ENCODE measurements at regions not wholly inside any gene's neighbourhood (a gene's known extent, or its start where the extent isn't known, plus 50 kb on each side); places are given as distances from the start of the nearest gene placed in this dataset.
"Not testable (repeated sequence)": the region's sequence is repeated elsewhere in the genome, so short reads cannot be mapped to it uniquely, and the experiment has no call there.

DNA sequence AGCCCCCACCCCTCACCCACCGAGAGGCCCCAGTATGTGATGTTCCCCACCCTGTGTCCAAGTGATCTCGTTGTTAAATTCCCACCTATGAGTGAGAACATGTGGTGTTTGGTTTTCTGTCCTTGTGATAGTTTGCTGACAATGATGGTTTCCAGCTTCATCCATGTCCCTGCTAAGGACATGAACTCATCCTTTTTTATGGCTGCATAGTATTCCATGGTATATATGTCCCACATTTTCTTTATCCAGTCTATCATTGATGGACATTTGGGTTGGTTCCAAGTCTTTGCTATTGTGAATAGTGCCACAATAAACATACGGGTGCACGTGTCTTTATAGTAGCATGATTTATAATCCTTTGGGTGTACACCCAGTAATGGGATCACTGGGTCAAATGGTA is 79.2 kb downstream of the PXDC1 start:
- CTCF ChIA-PET; H3K4me1 Mint-ChIP-seq (ENCODE audit: low read depth); H3K4me3 Mint-ChIP-seq; POLR2A ChIA-PET; H3K36me3 Mint-ChIP-seq; H3K27ac Mint-ChIP-seq; intact Hi-C loops (cut with micrococcal nuclease); H3K27me3 Mint-ChIP-seq; DNase-seq: not testable (repeated sequence)
- H3K9me3 Mint-ChIP-seq: peaks cover 12% of the 10 kb centered on the region

DNA sequence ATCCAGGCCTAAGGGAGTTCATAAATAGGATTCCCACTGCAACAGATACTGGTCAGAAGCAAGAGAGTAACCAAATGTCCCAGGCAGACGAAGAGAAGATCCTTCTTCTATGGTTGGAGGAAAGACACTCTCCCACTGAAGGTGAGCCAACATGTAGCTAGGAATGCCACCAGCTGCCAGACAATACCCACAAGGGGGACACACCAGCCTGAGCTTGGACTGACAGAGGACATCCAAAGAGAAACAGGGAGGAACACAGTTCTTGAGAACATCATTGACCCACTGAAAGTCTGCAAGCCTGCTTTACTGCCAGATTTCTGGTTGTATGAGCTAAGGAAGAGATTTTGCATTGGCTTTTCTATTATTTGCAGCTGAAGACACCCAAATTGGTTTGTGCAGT is 80.1 kb downstream of the PXDC1 start:
- ChIA-PET CTCF (no interaction called here), POLR2A (no interaction called here)
- no peak for DNase-seq
- peaks cover 7% of the 10 kb centered on the region for H3K27me3 Mint-ChIP-seq
- H3K4me1 Mint-ChIP-seq (ENCODE audit: low read depth): no peaks in the 10 kb centered on the region
- H3K4me3 Mint-ChIP-seq: no peak overlapping the region
- peaks cover 8% of the 10 kb centered on the region for H3K9me3 Mint-ChIP-seq
- intact Hi-C loops (cut with micrococcal nuclease): no loop called here
- H3K36me3 Mint-ChIP-seq: no peaks in the 10 kb centered on the region
- H3K27ac Mint-ChIP-seq: no peak overlapping the region

DNA sequence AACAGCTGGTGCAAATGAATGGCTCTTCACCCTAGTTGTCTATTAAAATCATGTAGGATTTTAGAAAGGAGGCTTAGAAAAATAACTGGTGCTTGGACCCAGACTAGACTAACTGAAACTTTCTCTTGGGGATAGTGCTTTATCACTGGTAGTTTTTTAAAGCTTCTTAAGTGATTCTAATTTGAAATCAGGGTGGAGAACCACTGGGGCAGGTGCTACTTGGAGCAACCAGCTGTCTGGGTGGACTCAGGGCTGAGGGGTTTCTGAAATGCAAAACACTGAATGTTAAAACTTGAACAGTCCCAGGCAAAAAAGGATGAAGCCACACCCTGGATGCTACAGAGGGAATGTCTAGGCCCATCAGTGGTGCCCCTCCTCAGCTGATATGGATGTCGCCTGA is 81.2 kb downstream of the PXDC1 start:
- Mint-ChIP-seq H3K4me3 (no peak overlapping the region), H3K27ac (no peak overlapping the region), H3K27me3 (peaks cover 7% of the 10 kb centered on the region), H3K9me3 (peaks cover 8% of the 10 kb centered on the region), H3K36me3 (no peaks in the 10 kb centered on the region), H3K4me1 (ENCODE audit: low read depth) (no peaks in the 10 kb centered on the region)
- intact Hi-C loops (cut with micrococcal nuclease): no loop called here
- ChIA-PET CTCF (interaction anchor here (1.8 kb wide), 1 partner anchor 62 kb away, joined by 4 read pairs; no protein-coding TSS in a partner anchor), POLR2A (no interaction called here)
- DNase-seq: no peak

DNA sequence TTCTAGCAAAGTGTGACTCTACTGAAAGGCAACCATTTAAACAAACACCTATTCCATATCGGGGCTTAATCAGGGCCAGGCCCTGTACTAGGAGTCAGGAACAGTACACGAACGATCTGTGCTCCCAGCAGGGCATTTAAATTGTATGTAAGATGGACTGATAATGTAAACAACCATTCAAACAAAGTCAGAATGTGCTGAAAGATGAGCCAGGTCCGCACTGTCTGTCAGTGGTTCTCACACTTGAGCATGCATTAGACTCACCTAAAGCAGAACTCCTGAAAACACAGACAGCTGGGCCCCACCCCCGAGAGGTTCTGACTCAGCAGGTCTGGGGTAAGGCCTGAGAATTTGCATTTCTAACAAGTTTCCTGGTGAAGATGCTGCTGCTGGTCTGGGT is 81.6 kb downstream of the PXDC1 start:
- H3K27me3 Mint-ChIP-seq: peaks cover 7% of the 10 kb centered on the region
- no peaks in the 10 kb centered on the region for H3K4me1 Mint-ChIP-seq (ENCODE audit: low read depth)
- CTCF ChIA-PET: interaction anchor here (1.8 kb wide), 1 partner anchor 62 kb away, joined by 4 read pairs; no protein-coding TSS in a partner anchor
- intact Hi-C loops (cut with micrococcal nuclease): no loop called here
- DNase-seq: no peak
- no peak overlapping the region for H3K4me3 Mint-ChIP-seq
- POLR2A ChIA-PET: no interaction called here
- peaks cover 8% of the 10 kb centered on the region for H3K9me3 Mint-ChIP-seq
- no peak overlapping the region for H3K27ac Mint-ChIP-seq
- no peaks in the 10 kb centered on the region for H3K36me3 Mint-ChIP-seq

DNA sequence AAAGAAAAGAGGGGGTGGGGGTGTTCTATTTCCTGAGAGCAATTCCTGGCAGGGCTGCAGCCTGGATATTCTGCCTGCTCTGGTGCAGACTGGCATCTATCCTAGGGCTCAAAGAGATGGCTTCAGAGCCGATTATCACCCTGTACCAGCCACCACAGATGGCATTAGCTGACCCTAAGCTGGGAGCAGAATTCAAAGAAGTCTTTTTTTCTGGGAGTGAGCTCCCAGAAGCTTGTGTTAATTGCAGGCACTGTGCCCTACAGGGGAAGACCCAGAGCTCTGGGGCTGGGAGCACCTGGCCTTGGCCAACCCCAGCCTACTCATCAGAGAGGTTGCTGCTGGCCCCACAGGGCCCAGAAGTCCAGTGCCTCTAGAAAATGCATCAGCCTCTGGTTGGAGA is 85.9 kb downstream of the PXDC1 start:
- Mint-ChIP-seq H3K9me3 (peaks cover 4% of the 10 kb centered on the region), H3K27me3 (peaks cover 2% of the 10 kb centered on the region), H3K4me3 (no peak overlapping the region), H3K27ac (no peak overlapping the region), H3K4me1 (ENCODE audit: low read depth) (no peaks in the 10 kb centered on the region), H3K36me3 (no peaks in the 10 kb centered on the region)
- CTCF ChIA-PET: no interaction called here
- intact Hi-C loops (cut with micrococcal nuclease): no loop called here
- no peak for DNase-seq
- POLR2A ChIA-PET: no interaction called here

DNA sequence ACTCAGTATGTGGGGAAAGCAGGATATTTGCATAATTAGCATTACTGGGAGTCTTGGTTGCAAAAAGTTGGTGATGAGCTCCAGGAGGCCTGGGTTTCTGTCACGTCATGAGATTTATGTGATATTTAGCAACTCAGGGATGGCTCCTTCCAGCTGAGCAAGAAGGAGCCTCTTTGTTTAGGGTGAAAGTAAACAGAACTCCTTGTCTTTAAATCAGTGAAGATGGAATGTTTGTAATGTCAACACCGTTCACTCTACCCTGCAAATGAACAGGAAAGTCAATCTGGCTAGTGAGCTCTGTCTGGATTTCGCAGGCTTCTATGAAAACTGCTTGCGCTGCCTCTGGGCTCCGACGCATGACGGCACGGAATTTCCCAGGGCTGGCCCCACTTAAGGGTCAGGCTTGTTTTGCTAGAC is 86.9 kb downstream of the PXDC1 start:
- no peak overlapping the region for H3K4me3 Mint-ChIP-seq
- CTCF ChIA-PET: no interaction called here
- DNase-seq: no peak
- peaks cover 4% of the 10 kb centered on the region for H3K9me3 Mint-ChIP-seq
- peaks cover 2% of the 10 kb centered on the region for H3K27me3 Mint-ChIP-seq
- no peaks in the 10 kb centered on the region for H3K4me1 Mint-ChIP-seq (ENCODE audit: low read depth)
- intact Hi-C loops (cut with micrococcal nuclease): no loop called here
- no peaks in the 10 kb centered on the region for H3K36me3 Mint-ChIP-seq
- POLR2A ChIA-PET: no interaction called here
- H3K27ac Mint-ChIP-seq: no peak overlapping the region

DNA sequence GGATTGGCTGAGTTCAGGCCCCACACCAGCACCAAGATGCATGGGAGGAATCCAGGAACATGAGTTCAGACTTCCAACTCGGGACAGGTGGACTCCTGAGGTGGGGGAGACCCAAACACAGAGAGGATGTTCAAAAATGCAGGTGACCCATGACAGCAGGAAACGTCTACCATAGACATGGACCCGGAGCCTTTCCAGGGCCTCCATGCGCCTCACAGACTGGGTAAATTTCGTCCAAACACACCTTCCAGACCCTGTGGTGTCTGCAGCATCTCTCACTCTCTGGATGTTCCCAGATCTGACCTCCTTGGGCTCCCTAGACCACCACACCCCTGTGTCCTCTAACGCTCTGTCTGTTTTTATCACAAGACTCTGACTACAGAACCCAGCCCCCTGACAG is 87.7 kb downstream of the PXDC1 start:
- intact Hi-C loops (cut with micrococcal nuclease): no loop called here
- CTCF ChIA-PET: no interaction called here

DNA sequence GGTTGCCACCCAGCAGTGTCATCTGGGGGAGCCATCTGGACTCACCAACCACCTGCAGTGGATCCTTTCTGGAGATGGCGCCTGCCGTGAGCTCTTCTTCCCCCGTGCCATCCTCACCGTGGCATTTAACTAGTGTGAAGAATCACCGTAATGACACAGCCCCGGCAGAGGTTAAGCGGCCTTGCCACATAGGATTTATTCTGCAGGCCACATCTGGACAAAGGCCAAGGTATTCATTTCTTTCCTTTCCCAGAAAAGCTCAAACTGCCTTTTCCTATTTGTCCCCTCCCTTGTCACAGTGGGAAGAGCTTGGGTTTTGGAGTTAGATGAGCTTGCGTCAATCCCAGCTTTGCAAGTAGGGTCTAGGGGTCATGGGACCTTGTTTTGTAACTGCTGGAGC is 88.4 kb downstream of the PXDC1 start:
- ChIA-PET POLR2A (no interaction called here), CTCF (no interaction called here)
- no peaks in the 10 kb centered on the region for H3K36me3 Mint-ChIP-seq
- no peaks in the 10 kb centered on the region for H3K4me1 Mint-ChIP-seq (ENCODE audit: low read depth)
- intact Hi-C loops (cut with micrococcal nuclease): no loop called here
- no peaks in the 10 kb centered on the region for H3K9me3 Mint-ChIP-seq
- no peak overlapping the region for H3K27ac Mint-ChIP-seq
- peaks cover 4% of the 10 kb centered on the region for H3K27me3 Mint-ChIP-seq
- no peak overlapping the region for H3K4me3 Mint-ChIP-seq
- no peak for DNase-seq

More for the DNA sequence above, 87.7 kb downstream of the PXDC1 start:
- peaks cover 2% of the 10 kb centered on the region for H3K27me3 Mint-ChIP-seq
- no peak overlapping the region for H3K27ac Mint-ChIP-seq
- H3K4me3 Mint-ChIP-seq: no peak overlapping the region
- no peaks in the 10 kb centered on the region for H3K9me3 Mint-ChIP-seq
- H3K4me1 Mint-ChIP-seq (ENCODE audit: low read depth): no peaks in the 10 kb centered on the region
- POLR2A ChIA-PET: no interaction called here
- no peak for DNase-seq
- H3K36me3 Mint-ChIP-seq: no peaks in the 10 kb centered on the region

DNA sequence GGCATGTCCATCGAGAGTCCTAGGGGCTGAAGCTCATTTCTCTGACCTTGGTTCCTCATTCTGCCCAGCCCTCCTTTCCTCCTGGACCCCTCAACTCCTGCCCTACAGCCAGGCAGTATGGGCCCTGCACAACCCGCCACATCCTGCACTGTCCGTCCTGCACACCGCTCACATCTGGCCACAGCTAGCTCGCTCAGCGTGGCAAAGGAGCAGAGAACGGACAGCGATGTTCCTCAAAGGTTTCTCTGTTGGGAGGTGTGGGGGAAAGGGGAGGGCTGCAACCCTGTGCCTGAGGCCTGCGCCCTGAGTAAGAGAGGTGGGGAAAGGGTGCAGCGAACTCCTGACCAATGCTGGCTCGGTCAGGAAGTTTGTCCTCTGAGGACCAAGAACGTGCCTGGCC is 90.1 kb downstream of the PXDC1 start:
- CTCF ChIA-PET: no interaction called here
- no peak for DNase-seq
- H3K4me1 Mint-ChIP-seq (ENCODE audit: low read depth): no peaks in the 10 kb centered on the region
- H3K27me3 Mint-ChIP-seq: peaks cover 7% of the 10 kb centered on the region
- H3K36me3 Mint-ChIP-seq: no peaks in the 10 kb centered on the region
- POLR2A ChIA-PET: no interaction called here
- H3K4me3 Mint-ChIP-seq: no peak overlapping the region
- intact Hi-C loops (cut with micrococcal nuclease): no loop called here
- H3K9me3 Mint-ChIP-seq: no peaks in the 10 kb centered on the region
- no peak overlapping the region for H3K27ac Mint-ChIP-seq

DNA sequence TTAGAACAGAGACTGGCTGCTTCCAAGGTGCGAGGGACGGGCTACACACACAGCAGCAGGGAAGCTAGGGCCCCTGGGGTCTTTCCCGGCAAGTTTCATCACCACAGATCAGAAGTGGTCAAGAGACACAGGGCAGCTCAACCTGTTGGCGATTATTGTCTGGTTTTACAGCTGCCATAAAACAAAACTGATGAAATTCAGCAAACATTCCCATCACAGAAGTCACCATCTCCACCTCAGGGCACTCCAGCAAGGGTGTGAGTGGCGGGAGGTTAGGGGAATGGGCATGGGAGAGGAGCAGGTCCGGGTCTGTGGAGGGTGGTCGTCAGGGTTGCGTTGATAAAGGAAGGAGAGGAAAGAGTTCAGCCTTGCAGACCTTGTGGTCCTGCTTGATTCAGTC is 91.0 kb downstream of the PXDC1 start:
- Mint-ChIP-seq H3K36me3 (no peaks in the 10 kb centered on the region), H3K27ac (no peak overlapping the region), H3K4me3 (no peak overlapping the region), H3K27me3 (peaks cover 7% of the 10 kb centered on the region), H3K4me1 (ENCODE audit: low read depth) (no peaks in the 10 kb centered on the region), H3K9me3 (no peaks in the 10 kb centered on the region)
- ChIA-PET CTCF (no interaction called here), POLR2A (no interaction called here)
- intact Hi-C loops (cut with micrococcal nuclease): no loop called here
- DNase-seq: no peak

DNA sequence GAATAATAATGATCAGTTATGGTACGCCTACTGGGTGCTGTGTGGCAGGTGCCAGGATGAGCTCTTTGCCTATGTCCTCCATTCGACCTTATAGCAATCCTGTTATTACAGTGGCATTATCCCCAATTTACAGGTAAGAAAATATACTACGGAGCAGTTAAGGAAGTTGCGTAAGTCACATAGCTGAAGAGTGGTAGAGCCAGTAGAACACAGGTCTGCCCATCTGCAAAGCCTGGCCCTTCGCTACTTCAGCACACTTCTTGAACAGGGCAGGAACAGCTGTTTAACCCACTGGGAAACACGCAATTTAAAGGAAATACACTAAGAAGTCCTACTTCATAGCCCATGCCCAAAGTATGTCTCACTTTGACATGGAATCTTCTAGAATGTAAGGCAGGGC is 91.8 kb downstream of the PXDC1 start:
- no peak overlapping the region for H3K27ac Mint-ChIP-seq
- no peak overlapping the region for H3K4me3 Mint-ChIP-seq
- no peaks in the 10 kb centered on the region for H3K36me3 Mint-ChIP-seq
- no peaks in the 10 kb centered on the region for H3K9me3 Mint-ChIP-seq
- peaks cover 5% of the 10 kb centered on the region for H3K27me3 Mint-ChIP-seq
- H3K4me1 Mint-ChIP-seq (ENCODE audit: low read depth): no peaks in the 10 kb centered on the region
- intact Hi-C loops (cut with micrococcal nuclease): no loop called here
- CTCF ChIA-PET: no interaction called here
- no peak for DNase-seq
- POLR2A ChIA-PET: no interaction called here

DNA sequence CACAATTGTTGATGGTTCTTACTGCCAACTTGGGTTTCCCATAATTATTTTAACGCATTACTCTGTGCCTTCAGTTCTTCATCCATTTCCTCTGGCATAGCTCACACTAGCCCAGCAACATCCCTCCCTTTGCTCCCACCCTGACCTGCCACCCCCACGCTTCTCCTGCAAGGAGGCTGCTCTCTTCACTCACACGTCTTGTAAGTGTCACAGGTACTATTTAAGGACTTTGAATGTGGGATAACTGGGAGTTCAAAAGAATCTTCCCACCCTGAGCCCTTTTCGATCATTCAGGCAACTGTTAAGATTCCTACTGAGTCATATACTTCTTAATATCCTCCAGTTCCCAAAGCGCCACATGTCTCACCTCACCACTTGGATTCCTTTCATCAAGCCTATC is 95.4 kb downstream of the PXDC1 start:
- CTCF ChIA-PET: no interaction called here
- H3K9me3 Mint-ChIP-seq: no peaks in the 10 kb centered on the region
- POLR2A ChIA-PET: no interaction called here
- intact Hi-C loops (cut with micrococcal nuclease): no loop called here
- no peaks in the 10 kb centered on the region for H3K36me3 Mint-ChIP-seq
- H3K4me3 Mint-ChIP-seq: no peak overlapping the region
- no peak for DNase-seq
- H3K27ac Mint-ChIP-seq: no peak overlapping the region
- peaks cover 5% of the 10 kb centered on the region for H3K27me3 Mint-ChIP-seq
- no peaks in the 10 kb centered on the region for H3K4me1 Mint-ChIP-seq (ENCODE audit: low read depth)

DNA sequence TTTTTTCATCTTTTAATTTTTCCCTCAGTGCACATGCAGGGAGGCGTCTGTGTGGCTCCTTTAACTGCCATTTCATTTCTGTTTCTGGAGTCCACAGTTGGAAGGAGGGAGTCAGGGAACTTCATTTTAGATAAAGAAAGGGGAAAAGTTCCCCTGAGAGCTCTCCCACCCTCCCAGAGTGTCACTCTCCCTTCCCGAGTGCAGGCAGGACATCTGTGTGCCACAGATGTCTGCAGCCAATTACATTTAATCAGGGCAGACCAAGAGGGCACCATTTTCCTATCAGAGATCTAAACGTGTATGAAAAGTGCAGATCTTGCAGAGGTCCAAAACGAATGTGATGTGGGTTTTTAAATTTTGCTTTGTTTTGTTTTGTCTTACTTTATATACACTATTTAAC is 96.6 kb downstream of the PXDC1 start:
- Mint-ChIP-seq H3K4me3 (no peak overlapping the region), H3K36me3 (no peaks in the 10 kb centered on the region), H3K27ac (no peak overlapping the region), H3K9me3 (no peaks in the 10 kb centered on the region), H3K27me3 (peaks cover 5% of the 10 kb centered on the region), H3K4me1 (ENCODE audit: low read depth) (no peaks in the 10 kb centered on the region)
- intact Hi-C loops (cut with micrococcal nuclease): no loop called here
- no peak for DNase-seq
- POLR2A ChIA-PET: no interaction called here
- CTCF ChIA-PET: no interaction called here

DNA sequence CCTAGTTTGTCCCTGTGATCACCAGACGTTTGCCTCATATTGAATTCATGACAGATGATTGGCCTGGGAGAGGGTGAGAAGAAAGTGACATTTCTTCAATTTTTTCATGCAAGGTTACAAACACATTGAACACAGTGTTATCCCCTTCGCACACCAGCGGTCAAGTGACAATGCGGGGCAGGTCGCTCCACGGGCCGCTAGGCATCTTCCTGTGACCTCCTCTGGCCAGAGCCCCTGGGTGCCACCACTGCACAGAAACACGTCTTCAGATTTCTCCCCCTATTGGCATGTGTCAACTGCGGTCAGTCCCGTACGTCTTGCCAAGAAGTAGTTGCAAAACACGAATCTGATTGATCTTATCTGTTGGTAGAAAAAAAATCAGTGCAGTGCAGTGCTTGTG is 97.1 kb downstream of the PXDC1 start:
- H3K4me1 Mint-ChIP-seq (ENCODE audit: low read depth): no peaks in the 10 kb centered on the region
- H3K36me3 Mint-ChIP-seq: no peaks in the 10 kb centered on the region
- H3K9me3 Mint-ChIP-seq: no peaks in the 10 kb centered on the region
- no peak for DNase-seq
- H3K27ac Mint-ChIP-seq: no peak overlapping the region
- no peak overlapping the region for H3K4me3 Mint-ChIP-seq
- ChIA-PET POLR2A (no interaction called here), CTCF (no interaction called here)
- intact Hi-C loops (cut with micrococcal nuclease): no loop called here
- peaks cover 5% of the 10 kb centered on the region for H3K27me3 Mint-ChIP-seq

Data from activated CD4-positive, alpha-beta memory T cell treated with anti-CD3 and anti-CD28 coated beads for 36 hours (primary cell).